H1 (cell line): ENCODE measurements at regions not wholly inside any gene's neighbourhood (a gene's known extent, or its start where the extent isn't known, plus 50 kb on each side); places are given as distances from the start of the nearest gene placed in this dataset.

Experiments used
- CTCF ChIA-PET: fragments of 300-600 bp; sonication (Branson Sonifier 250); formaldehyde crosslinking; loops from one replicate; lab custom pipeline; 2021; ENCODE audit not compliant: partially characterized antibody; lab: Charles Lee
- POLR2A ChIA-PET: fragments of 300-600 bp; sonication (Branson Sonifier 250); formaldehyde crosslinking; loops from one replicate; lab custom pipeline; 2021; ENCODE audit warnings: inconsistent platforms; ENCODE audit not compliant: partially characterized antibody; lab: Charles Lee
- DNase-seq, 2 experiments: peaks; one replicate each; pipeline versions ENCODE4 v3.0.0 to v3.0.0-alpha.2; 2010 to 2022; ENCODE audit warnings: low spot score in 2 of 2, low read depth in 1 of 2, mixed read lengths in 1 of 2
- FAIRE-seq: peaks from 2 replicates; lab custom pipeline; 2011; peaks lifted over from hg19 to GRCh38; lab: Jason Lieb, UNC
- H2AFZ ChIP-seq: 2 replicates; pipeline ENCODE4 v1.8.1; 2012; ENCODE audit warnings: low read length, inconsistent platforms
- H2AK5ac ChIP-seq: 2 replicates; pipeline ENCODE4 v1.6.1; 2013; ENCODE audit warnings: low read depth, low read length
- H2BK120ac ChIP-seq: replicated peaks from 2 replicates; pipeline ENCODE3; 2013; ENCODE audit warnings: low read depth, low read length, inconsistent platforms
- H2BK12ac ChIP-seq: 2 replicates; pipeline ENCODE4 v1.6.1; 2013; ENCODE audit warnings: low read depth, low read length
- H2BK15ac ChIP-seq: 2 replicates; pipeline ENCODE4 v1.6.1; 2013; ENCODE audit warnings: low read length
- H2BK20ac ChIP-seq: 2 replicates; pipeline ENCODE4 v1.6.1; 2013; ENCODE audit warnings: low read length
- H2BK5ac ChIP-seq: 2 replicates; pipeline ENCODE4 v1.6.1; 2013; ENCODE audit warnings: low read depth, low read length
- H3K14ac ChIP-seq: 2 replicates; pipeline ENCODE4 v1.6.1; 2013; ENCODE audit warnings: inconsistent platforms; ENCODE audit not compliant: insufficient read length
- H3K18ac ChIP-seq: 2 replicates; pipeline ENCODE4 v1.6.1; 2013; ENCODE audit warnings: low read length; ENCODE audit errors: extremely low read depth
- H3K23ac ChIP-seq: 2 replicates; pipeline ENCODE4 v1.6.1; 2013; ENCODE audit warnings: inconsistent platforms; ENCODE audit not compliant: insufficient read length
- H3K23me2 ChIP-seq: 2 replicates; pipeline ENCODE4 v1.6.1; 2013; ENCODE audit warnings: low read depth, low read length
- H3K27ac ChIP-seq: 2 replicates; pipeline ENCODE4 v1.6.1; 2011; ENCODE audit warnings: low read depth, low read length, inconsistent platforms
- H3K27me3 ChIP-seq, 4 experiments: replicated peaks in 1 of 4; 1 replicate in 1 of 4; 2 replicates in 3 of 4; pipeline versions ENCODE4 v1.6.1 to v1.8.1; 2011 to 2013; ENCODE audit warnings: low read length in 3 of 4, mild to moderate bottlenecking in 3 of 4, inconsistent platforms in 2 of 4, mixed read lengths in 2 of 4, moderate library complexity in 1 of 4; ENCODE audit not compliant: control insufficient read depth in 3 of 4, insufficient read depth in 3 of 4; ENCODE audit errors: extremely low read depth in 1 of 4
- H3K36me3 ChIP-seq, 4 experiments: 2 replicates each; pipeline versions ENCODE4 v1.6.1 to v1.8.1; 2011 to 2013; ENCODE audit warnings: mild to moderate bottlenecking in 4 of 4, low read length in 3 of 4, moderate library complexity in 2 of 4, control low read depth in 1 of 4, inconsistent platforms in 1 of 4; ENCODE audit not compliant: insufficient read depth in 4 of 4, control insufficient read depth in 2 of 4
- H3K4ac ChIP-seq: replicated peaks from 2 replicates; pipeline ENCODE3; 2013; ENCODE audit warnings: low read length, low read depth, mixed read lengths, inconsistent platforms; ENCODE audit not compliant: insufficient read length
- H3K4me1 ChIP-seq, 4 experiments: replicated peaks in 1 of 4; 1 replicate in 1 of 4; 2 replicates in 3 of 4; pipeline versions ENCODE4 v1.6.1 to v1.8.1; 2011 to 2013; ENCODE audit warnings: low read length in 3 of 4, inconsistent platforms in 2 of 4, mixed read lengths in 1 of 4; ENCODE audit not compliant: insufficient read depth in 4 of 4, control insufficient read depth in 3 of 4
- H3K4me2 ChIP-seq, 2 experiments: 2 replicates each; pipeline versions ENCODE4 v1.6.1 to v1.8.1; 2011 to 2013; ENCODE audit warnings: low read depth in 2 of 2, low read length in 2 of 2, control low read depth in 1 of 2, inconsistent platforms in 1 of 2, mild to moderate bottlenecking in 1 of 2; ENCODE audit not compliant: insufficient read depth in 1 of 2
- H3K4me3 ChIP-seq, 4 experiments: fragments of 200-600, 300-600 bp in 1 of 4; sonication (generic), shearing (Covaris generic), sonication (Bioruptor Twin) in 1 of 4; 2 replicates each; pipeline versions ENCODE4 v1.5.1 to v1.8.1; 2011 to 2016; ENCODE audit warnings: low read length in 4 of 4, low read depth in 3 of 4, control low read depth in 2 of 4, inconsistent platforms in 2 of 4, mild to moderate bottlenecking in 2 of 4, mixed read lengths in 1 of 4, moderate library complexity in 1 of 4; ENCODE audit not compliant: insufficient read depth in 2 of 4; ENCODE audit errors: extremely low read depth in 1 of 4
- H3K56ac ChIP-seq: replicated peaks from 2 replicates; pipeline ENCODE3; 2013; ENCODE audit warnings: low read depth, mild to moderate bottlenecking, mixed read lengths, low read length, inconsistent platforms; ENCODE audit not compliant: insufficient read length
- H3K79me1 ChIP-seq: 2 replicates; pipeline ENCODE4 v1.6.1; 2013; ENCODE audit warnings: low read depth, low read length, control low read depth
- H3K79me2 ChIP-seq, 2 experiments: 2 replicates each; pipeline versions ENCODE4 v1.6.1 to v1.8.1; 2012 to 2013; ENCODE audit warnings: low read length in 2 of 2, mild to moderate bottlenecking in 2 of 2, inconsistent platforms in 1 of 2; ENCODE audit not compliant: insufficient read depth in 2 of 2, control insufficient read depth in 1 of 2
- H3K9ac ChIP-seq, 4 experiments: replicated peaks in 1 of 4; 1 replicate in 1 of 4; 2 replicates in 3 of 4; pipeline versions ENCODE4 v1.6.1 to v1.8.1; 2011 to 2013; ENCODE audit warnings: low read depth in 3 of 4, low read length in 3 of 4, control low read depth in 2 of 4, mild to moderate bottlenecking in 2 of 4, moderate library complexity in 2 of 4, inconsistent platforms in 1 of 4; ENCODE audit errors: extremely low read depth in 1 of 4
- H3K9me3 ChIP-seq, 2 experiments: 2 replicates each; pipeline versions ENCODE4 v1.6.1 to v1.8.1; 2012 to 2013; ENCODE audit warnings: mild to moderate bottlenecking in 2 of 2, moderate library complexity in 2 of 2, control low read depth in 1 of 2, inconsistent platforms in 1 of 2, low read depth in 1 of 2, low read length in 1 of 2, mixed read lengths in 1 of 2; ENCODE audit not compliant: insufficient read depth in 2 of 2
- H4K20me1 ChIP-seq, 2 experiments: replicated peaks in 1 of 2; 2 replicates each; pipeline versions ENCODE3 to v1.8.1; 2011 to 2013; ENCODE audit warnings: inconsistent platforms in 2 of 2, low read length in 2 of 2, mild to moderate bottlenecking in 1 of 2; ENCODE audit not compliant: insufficient read depth in 2 of 2, control insufficient read depth in 1 of 2
- H4K5ac ChIP-seq: 2 replicates; pipeline ENCODE4 v1.6.1; 2013; ENCODE audit warnings: low read length, low read depth, mixed read lengths, inconsistent platforms; ENCODE audit not compliant: insufficient read length
- H4K8ac ChIP-seq: 2 replicates; pipeline ENCODE4 v1.8.0; 2013; ENCODE audit warnings: mild to moderate bottlenecking, moderate library complexity, low read length, inconsistent platforms; ENCODE audit not compliant: insufficient read depth; ENCODE audit errors: extremely low read depth
- H4K91ac ChIP-seq: replicated peaks from 2 replicates; pipeline ENCODE3; 2013; ENCODE audit warnings: low read length, mixed read lengths, inconsistent platforms; ENCODE audit not compliant: insufficient read length
- CEBPB ChIP-seq: IDR thresholded peaks from 2 replicates; pipeline ENCODE4 v1.6.1; 2012; ENCODE audit warnings: low read depth, low read length
- RBBP5 ChIP-seq: IDR thresholded peaks from 2 replicates; pipeline ENCODE4 v1.7.1; 2012; ENCODE audit warnings: low read depth, mild to moderate bottlenecking, inconsistent platforms, low read length, moderate library complexity, borderline replicate concordance
- RNF2 ChIP-seq: fragments of 200-900, 300-1000 bp; sonication (generic); IDR thresholded peaks from 2 replicates; pipeline ENCODE4 v1.7.1; 2016; ENCODE audit warnings: borderline replicate concordance, low read depth, mild to moderate bottlenecking, antibody characterized with exemption, low read length; ENCODE audit not compliant: poor library complexity, severe bottlenecking; ENCODE audit errors: missing control alignments
- WGBS, 2 experiments: shearing (Covaris generic) in 1 of 2; methylation state at CpG; one replicate each; pipeline versions ENCODE4 v1.1.6 to v1.1.7; 2013 to 2015; ENCODE audit warnings: low lambda C conversion rate in 2 of 2, mixed read lengths in 2 of 2, inconsistent platforms in 1 of 2, low coverage in 1 of 2, missing lambda C conversion rate in 1 of 2; ENCODE audit not compliant: insufficient replicate concordance in 2 of 2, insufficient coverage in 1 of 2, insufficient read length in 1 of 2; ENCODE audit errors: extremely low coverage in 1 of 2, missing lambda C conversion rate in 1 of 2; 5-methylcytosine and 5-hydroxymethylcytosine counted together

DNA sequence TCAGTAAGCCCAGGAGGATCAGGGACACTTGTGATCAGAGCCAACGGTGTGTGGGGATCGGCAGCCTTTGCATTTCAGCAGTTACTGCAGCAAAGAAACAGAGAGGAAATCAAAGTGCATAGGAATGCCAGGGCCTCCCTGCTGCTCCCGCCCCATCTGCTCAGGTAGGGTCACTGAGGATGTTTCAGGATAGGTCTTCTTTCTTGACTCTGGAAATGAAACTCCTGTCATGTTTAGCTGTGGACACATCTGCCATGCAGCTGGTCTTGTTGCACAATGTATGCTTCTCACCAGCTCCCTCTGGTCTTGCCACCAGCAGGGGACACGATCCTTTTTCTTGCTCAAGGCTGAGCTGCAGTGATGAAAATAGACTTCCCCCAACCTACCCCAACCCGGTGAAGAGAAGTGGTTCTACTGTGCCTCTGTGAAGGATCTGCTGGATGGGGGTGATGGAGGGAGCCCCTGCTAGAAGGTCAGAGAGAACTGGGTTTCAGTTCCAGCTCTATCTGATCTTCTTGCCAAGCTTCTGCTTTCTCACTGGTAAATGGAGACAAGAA, 185.2 kb upstream of the KLF4 start:
- POLR2A ChIA-PET = no interaction called here
- peak overlapping the region; percentile 99 for H2BK12ac ChIP-seq
- H3K4me1 ChIP-seq = peaks cover 8 to 14% (median 11%) of the 10 kb centered on the region in 4 experiments; a peak in 6 of 7 replicates
- H4K20me1 ChIP-seq = no peaks in the 10 kb centered on the region
- no peak overlapping the region for H4K8ac ChIP-seq
- H4K91ac ChIP-seq = peak overlapping the region; percentile 99
- no peak overlapping the region for H2BK15ac ChIP-seq
- peak overlapping the region; percentile 45; the same call in 1 of the 2 replicates for H2AK5ac ChIP-seq
- peak overlapping the region; percentile 47 to 63 for H3K4me2 ChIP-seq
- H3K27ac ChIP-seq = peak overlapping the region; percentile 76
- no peaks in the 10 kb centered on the region for H3K79me1 ChIP-seq
- H3K23ac ChIP-seq = no peak overlapping the region
- TF ChIP-seq RNF2 (no peak), CEBPB (0 out of 2 replicates have a peak, but pooled peaks have one; percentile 5), RBBP5 (0 out of 2 replicates have a peak, but pooled peaks have one; percentile 6)
- no peaks in the 10 kb centered on the region for H3K27me3 ChIP-seq
- no peaks in the 10 kb centered on the region for H3K9me3 ChIP-seq
- H2BK5ac ChIP-seq = peak overlapping the region; percentile 96
- peak overlapping the region in 1 of 4 experiments; percentile 29; a peak in 1 of 8 replicates for H3K4me3 ChIP-seq
- no peaks in the 10 kb centered on the region for H3K36me3 ChIP-seq
- H4K5ac ChIP-seq = peak overlapping the region; percentile 89
- CTCF ChIA-PET = no interaction called here
- peak overlapping the region; percentile 89 for H3K4ac ChIP-seq
- FAIRE-seq (no peak), DNase-seq (peak in 1 of 2 experiments; percentile 51)
- H2AFZ ChIP-seq = no peak overlapping the region
- peak overlapping the region; percentile 55 for H3K56ac ChIP-seq
- no peak overlapping the region for H3K14ac ChIP-seq
- H3K9ac ChIP-seq = no peak overlapping the region
- peak overlapping the region; percentile 94 for H3K18ac ChIP-seq
- no peaks in the 10 kb centered on the region for H3K23me2 ChIP-seq
- peak overlapping the region; percentile 100 for H2BK20ac ChIP-seq
- H3K79me2 ChIP-seq = no peaks in the 10 kb centered on the region
- peak overlapping the region; percentile 97 for H2BK120ac ChIP-seq
- WGBS, 2 experiments = 52% methylated on average over 5 of the region's 5 CpGs; no CpG with 5 or more reads in 1 of the 2 experiments
